GM19397 (cell line): ENCODE measurements at regions not wholly inside any gene's neighbourhood (a gene's known extent, or its start where the extent isn't known, plus 50 kb on each side); places are given as distances from the start of the nearest gene placed in this dataset.
"Not testable (repeated sequence)": the region's sequence is repeated elsewhere in the genome, so short reads cannot be mapped to it uniquely, and the experiment has no call there.

Experiments
- ATAC-seq: cut with Tn5 transposase; IDR thresholded peaks from one replicate; pipeline ENCODE4 v1.9.1; 2021; ENCODE audit warnings: mild to moderate bottlenecking, moderate library complexity; ENCODE audit not compliant: unreplicated experiment

GRCh38 chr10:84626397-84627087 lies 298.2 kb downstream of the CCSER2 start:
- no peak for ATAC-seq

- ATAC-seq = no peak
Observed at GRCh38 chr10:84632866-84633265, 304.5 kb downstream of the CCSER2 start.

GRCh38 chr10:84634636-84635035 lies 306.2 kb downstream of the CCSER2 start:
- no peak for ATAC-seq

DNA sequence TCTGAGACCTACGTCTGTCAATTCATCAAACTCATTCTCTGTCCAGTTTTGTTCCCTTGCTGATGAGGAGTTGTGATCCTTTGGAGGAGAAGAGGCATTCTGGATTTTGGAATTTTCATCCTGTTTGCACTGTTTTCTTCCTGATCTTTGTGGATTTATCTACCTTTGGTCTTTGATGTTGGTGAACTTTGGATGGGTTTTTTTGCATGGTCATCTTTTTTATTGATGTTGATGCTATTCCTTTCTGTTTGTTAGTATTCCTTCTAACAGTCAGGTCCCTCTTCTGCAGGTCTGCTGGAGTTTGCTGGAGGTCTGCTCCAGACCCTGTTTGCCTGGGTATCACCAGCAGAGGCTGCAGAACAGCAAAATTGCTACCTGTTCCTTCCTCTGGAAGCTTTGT lies 322.2 kb downstream of the CCSER2 start:
- ATAC-seq = not testable (repeated sequence)

DNA sequence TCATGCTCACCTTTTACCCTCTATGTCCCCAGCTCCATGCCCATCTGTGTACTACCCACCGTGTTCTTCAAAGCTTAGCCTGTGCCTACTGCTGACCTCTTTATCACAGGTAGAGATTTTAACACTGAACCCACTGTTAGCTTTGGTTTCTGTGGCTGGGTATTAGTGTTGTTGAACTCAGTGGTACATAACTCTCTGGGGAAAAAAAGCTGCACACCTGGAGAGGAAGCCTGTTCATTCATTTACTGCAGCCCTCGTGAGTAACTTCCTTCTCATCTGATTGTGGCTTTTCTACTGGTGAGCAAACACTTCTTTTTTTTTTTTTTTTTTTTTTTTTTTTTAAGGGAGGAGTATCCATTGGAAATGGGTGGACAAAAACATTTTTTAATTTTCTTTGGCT lies 326.3 kb downstream of the CCSER2 start:
- ATAC-seq = peak; percentile 85

- no peak for ATAC-seq
Observed at GRCh38 chr10:84659027-84659426, 330.6 kb downstream of the CCSER2 start.

- ATAC-seq = no peak
Observed at GRCh38 chr10:84659497-84660439, 331.4 kb downstream of the CCSER2 start.

GRCh38 chr10:84660450-84661159 lies 332.2 kb downstream of the CCSER2 start:
- ATAC-seq = no peak

GRCh38 chr10:84665211-84665610 lies 336.8 kb downstream of the CCSER2 start:
- no peak for ATAC-seq

DNA sequence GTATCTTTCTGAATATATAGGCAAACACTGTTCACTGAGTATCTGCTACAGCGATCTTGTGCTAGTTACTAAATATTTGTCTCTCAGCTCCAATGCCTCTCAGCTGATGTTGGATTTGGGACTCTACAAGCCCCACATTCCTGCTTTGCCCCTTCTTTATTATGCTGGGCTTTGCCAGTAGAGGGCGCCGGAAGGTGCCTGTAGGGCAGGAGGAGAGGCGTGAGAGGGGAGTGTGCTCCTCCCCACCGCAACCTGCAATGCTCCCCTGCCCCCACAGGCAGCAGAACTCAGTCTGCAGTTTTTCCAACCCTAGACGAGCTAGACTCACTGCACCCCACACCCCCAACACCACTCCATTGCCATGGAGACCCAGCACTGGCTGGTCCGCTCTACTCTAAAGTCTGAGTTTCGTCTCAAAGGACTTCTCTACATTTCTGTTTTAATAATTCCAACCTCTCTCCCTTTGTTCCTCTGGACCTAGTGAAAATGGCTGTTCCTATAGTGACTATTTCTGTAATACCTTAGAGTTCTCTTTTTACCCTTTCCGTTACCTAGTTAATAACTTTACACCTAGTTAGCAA lies 337.6 kb downstream of the CCSER2 start:
- no peak for ATAC-seq

GRCh38 chr10:84668186-84668763 lies 339.9 kb downstream of the CCSER2 start:
- no peak for ATAC-seq

GRCh38 chr10:84675060-84675459 lies 346.7 kb downstream of the CCSER2 start:
- ATAC-seq = no peak

DNA sequence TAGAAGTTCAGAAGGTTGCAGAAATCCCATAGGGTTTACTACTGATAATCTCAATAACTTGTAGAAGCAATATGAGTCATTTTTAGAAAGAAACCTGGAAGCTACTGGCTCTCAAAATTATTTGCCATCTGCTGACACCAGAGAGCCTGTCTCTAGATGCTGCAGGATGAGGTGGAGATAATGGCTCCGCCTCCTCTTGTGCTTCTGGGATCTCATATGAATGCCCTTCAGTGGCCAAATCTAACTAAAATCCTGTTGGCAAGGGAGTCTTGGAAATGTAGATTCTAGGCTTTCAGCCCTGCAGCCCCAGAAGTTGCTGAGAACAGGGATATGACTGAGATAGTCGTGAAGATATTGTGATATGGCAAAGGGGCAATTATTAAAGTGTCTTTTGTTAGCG lies 348.1 kb downstream of the CCSER2 start:
- ATAC-seq = no peak

DNA sequence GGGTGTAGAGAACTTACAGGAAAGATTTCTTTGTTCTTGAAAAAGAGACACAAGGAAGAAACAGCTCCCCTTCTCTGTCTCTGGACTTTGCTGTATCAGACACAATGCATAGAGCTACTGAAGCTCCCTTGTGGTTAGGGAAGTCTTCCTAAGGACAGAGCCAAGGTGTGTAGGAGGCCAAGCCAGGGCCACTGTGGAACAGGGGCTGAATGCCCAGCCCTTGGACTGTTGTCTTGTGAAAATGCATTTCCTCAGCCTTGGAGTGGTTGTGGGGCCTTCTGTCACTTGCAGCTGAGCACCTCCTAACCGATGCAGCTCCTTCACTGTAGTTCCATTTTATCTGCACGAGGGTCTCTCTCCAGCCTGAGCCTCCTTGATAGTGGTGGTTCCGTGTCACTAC lies 353.4 kb downstream of the CCSER2 start:
- no peak for ATAC-seq

DNA sequence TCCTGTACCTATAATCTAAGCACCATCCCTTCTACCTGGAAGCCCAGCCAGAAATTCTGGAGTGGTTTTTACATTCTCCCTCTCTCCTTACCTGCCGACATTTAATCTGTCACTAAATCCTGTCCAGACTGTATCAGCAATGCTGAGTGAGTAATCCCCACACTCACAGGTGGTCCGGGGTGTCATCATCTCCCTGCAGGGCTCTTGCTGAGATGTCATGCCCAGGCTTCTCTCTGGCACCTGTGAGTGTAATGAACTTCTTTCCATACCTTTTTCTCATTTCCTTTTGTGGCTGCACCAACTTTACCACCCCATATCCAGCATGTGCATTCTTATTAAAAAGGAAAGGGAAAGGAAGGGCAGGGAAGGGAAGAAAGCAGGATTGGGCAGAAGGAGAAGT lies 355.2 kb downstream of the CCSER2 start:
- ATAC-seq = no peak

DNA sequence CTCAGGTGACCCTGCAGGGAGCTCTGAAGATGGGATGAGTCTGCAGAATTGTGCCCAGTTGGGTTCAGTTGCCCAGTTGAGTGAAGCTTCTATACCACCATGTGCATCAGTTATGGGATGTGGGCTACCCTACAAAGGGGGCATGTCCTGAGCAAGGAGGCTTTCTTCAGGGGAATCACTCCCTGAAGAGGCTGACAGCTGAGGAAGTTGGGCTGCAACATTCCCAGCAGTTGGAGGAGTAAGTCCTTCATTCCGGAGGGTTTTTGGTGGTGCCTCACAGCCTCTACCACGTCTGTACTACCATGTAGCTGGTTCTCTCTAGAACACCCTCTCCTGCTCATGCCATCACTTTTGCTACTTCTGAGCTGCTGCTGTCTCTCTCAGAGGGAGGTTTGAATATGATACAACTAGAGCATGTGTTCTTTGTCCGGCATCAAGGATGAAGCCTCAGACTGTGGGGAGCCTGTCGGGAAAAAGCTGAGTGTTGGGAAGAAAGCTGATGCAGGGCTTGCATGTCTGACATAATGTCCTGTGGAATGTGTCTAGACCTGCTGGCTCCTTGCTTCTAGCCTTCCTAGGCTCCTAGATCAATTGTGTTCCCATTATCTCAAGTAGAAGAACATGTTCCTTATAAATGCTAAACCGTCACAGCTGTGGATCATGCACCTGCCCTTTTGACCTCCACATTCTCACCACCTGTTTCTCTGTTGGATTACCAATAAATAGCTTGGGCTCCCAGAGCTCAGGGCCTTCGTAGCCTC lies 355.8 kb downstream of the CCSER2 start:
- ATAC-seq = no peak

GRCh38 chr10:84685047-84685660 lies 356.8 kb downstream of the CCSER2 start:
- no peak for ATAC-seq

- no peak for ATAC-seq
Observed at GRCh38 chr10:84693006-84693405, 364.6 kb downstream of the CCSER2 start.

GRCh38 chr10:84695902-84696301 lies 367.5 kb downstream of the CCSER2 start:
- no peak for ATAC-seq

DNA sequence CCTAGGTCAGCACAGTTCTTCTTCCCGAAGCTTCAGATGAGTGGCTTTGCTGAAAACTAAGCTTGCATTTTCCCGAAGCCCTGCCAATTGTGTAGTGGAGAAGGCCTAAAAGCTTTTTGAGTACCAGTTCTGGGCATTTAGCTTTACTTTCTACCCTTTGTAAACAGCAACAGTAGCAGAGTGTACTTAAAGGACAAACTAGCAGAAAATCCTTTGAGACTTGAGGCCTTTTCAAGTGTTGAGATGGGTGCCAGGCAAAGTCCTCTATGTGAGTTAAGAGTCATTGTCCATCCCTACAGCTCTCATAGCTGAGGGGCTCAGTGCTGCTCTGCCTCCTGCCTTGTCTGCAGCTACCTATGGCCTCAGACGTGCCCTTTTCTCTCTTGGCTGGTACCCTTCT lies 368.2 kb downstream of the CCSER2 start:
- no peak for ATAC-seq
